ENCODE measurements at regions not wholly inside any gene's neighbourhood (a gene's known extent, or its start where the extent isn't known, plus 50 kb on each side); places are given as distances from the start of the nearest gene placed in this dataset.

- ATAC-seq (no peak), DNase-seq (no peak)
- H3K4me1 Mint-ChIP-seq (ENCODE audit: low read depth): no peaks in the 10 kb centered on the region
- no peaks in the 10 kb centered on the region for H3K9me3 Mint-ChIP-seq
- no peak overlapping the region for H3K4me3 Mint-ChIP-seq
- H3K36me3 Mint-ChIP-seq (ENCODE audit: insufficient read depth): no peaks in the 10 kb centered on the region
- H3K27me3 Mint-ChIP-seq (ENCODE audit: low read depth): peaks cover 4% of the 10 kb centered on the region
Observed at GRCh38 chr11:11020747-11021149, 162.9 kb upstream of the ZBED5 start.

- peaks cover 4% of the 10 kb centered on the region for H3K27me3 Mint-ChIP-seq (ENCODE audit: low read depth)
- no peaks in the 10 kb centered on the region for H3K36me3 Mint-ChIP-seq (ENCODE audit: insufficient read depth)
- DNase-seq (no peak), ATAC-seq (no peak)
- H3K4me3 Mint-ChIP-seq: no peak overlapping the region
- H3K4me1 Mint-ChIP-seq (ENCODE audit: low read depth): no peaks in the 10 kb centered on the region
- no peaks in the 10 kb centered on the region for H3K9me3 Mint-ChIP-seq
Observed at GRCh38 chr11:11020219-11020726, 162.4 kb upstream of the ZBED5 start.

GRCh38 chr11:11016943-11017342, 159.1 kb upstream of the ZBED5 start:
- H3K4me3 Mint-ChIP-seq: no peak overlapping the region
- H3K27me3 Mint-ChIP-seq (ENCODE audit: low read depth): no peaks in the 10 kb centered on the region
- H3K4me1 Mint-ChIP-seq (ENCODE audit: low read depth): no peaks in the 10 kb centered on the region
- ATAC-seq (no peak), DNase-seq (no peak)
- no peaks in the 10 kb centered on the region for H3K9me3 Mint-ChIP-seq
- no peaks in the 10 kb centered on the region for H3K36me3 Mint-ChIP-seq (ENCODE audit: insufficient read depth)

GRCh38 chr11:11016068-11016467, 158.2 kb upstream of the ZBED5 start:
- Mint-ChIP-seq H3K4me1 (ENCODE audit: low read depth) (no peaks in the 10 kb centered on the region), H3K27me3 (ENCODE audit: low read depth) (peaks cover 1% of the 10 kb centered on the region), H3K9me3 (no peaks in the 10 kb centered on the region), H3K36me3 (ENCODE audit: insufficient read depth) (no peaks in the 10 kb centered on the region), H3K4me3 (no peak overlapping the region)
- ATAC-seq (peak; percentile 56 to 65), DNase-seq (no peak)

- ATAC-seq: no peak
- Mint-ChIP-seq H3K4me1 (ENCODE audit: low read depth) (no peaks in the 10 kb centered on the region), H3K36me3 (ENCODE audit: insufficient read depth) (no peaks in the 10 kb centered on the region), H3K27me3 (ENCODE audit: low read depth) (peaks cover 27% of the 10 kb centered on the region), H3K9me3 (no peaks in the 10 kb centered on the region), H3K4me3 (no peak overlapping the region)
- DNase-seq: no peak
Observed at GRCh38 chr11:11011617-11012016, 153.8 kb upstream of the ZBED5 start.

- Mint-ChIP-seq H3K4me1 (ENCODE audit: low read depth) (no peaks in the 10 kb centered on the region), H3K9me3 (no peaks in the 10 kb centered on the region), H3K27me3 (ENCODE audit: low read depth) (peaks cover 27% of the 10 kb centered on the region), H3K36me3 (ENCODE audit: insufficient read depth) (no peaks in the 10 kb centered on the region), H3K4me3 (no peak overlapping the region)
- ATAC-seq: no peak
- no peak for DNase-seq
Observed at GRCh38 chr11:11010624-11011127, 152.8 kb upstream of the ZBED5 start.

- H3K4me1 Mint-ChIP-seq (ENCODE audit: low read depth): no peaks in the 10 kb centered on the region
Observed at GRCh38 chr11:11009179-11009578, 151.3 kb upstream of the ZBED5 start.

GRCh38 chr11:11004069-11004468, 146.2 kb upstream of the ZBED5 start:
- H3K4me3 Mint-ChIP-seq: no peak overlapping the region
- H3K36me3 Mint-ChIP-seq (ENCODE audit: insufficient read depth): no peaks in the 10 kb centered on the region
- ATAC-seq (no peak), DNase-seq (no peak)
- H3K27me3 Mint-ChIP-seq (ENCODE audit: low read depth): peaks cover 46% of the 10 kb centered on the region
- H3K9me3 Mint-ChIP-seq: no peaks in the 10 kb centered on the region
- H3K4me1 Mint-ChIP-seq (ENCODE audit: low read depth): no peaks in the 10 kb centered on the region

More at GRCh38 chr11:11009179-11009578, 151.3 kb upstream of the ZBED5 start:
- H3K36me3 Mint-ChIP-seq (ENCODE audit: insufficient read depth): no peaks in the 10 kb centered on the region
- DNase-seq (no peak), ATAC-seq (no peak)
- peaks cover 32% of the 10 kb centered on the region for H3K27me3 Mint-ChIP-seq (ENCODE audit: low read depth)
- no peak overlapping the region for H3K4me3 Mint-ChIP-seq
- no peaks in the 10 kb centered on the region for H3K9me3 Mint-ChIP-seq

GRCh38 chr11:11003226-11003625, 145.4 kb upstream of the ZBED5 start:
- no peaks in the 10 kb centered on the region for H3K9me3 Mint-ChIP-seq

GRCh38 chr11:11000579-11001283, 142.9 kb upstream of the ZBED5 start:
- ATAC-seq (no peak), DNase-seq (no peak)
- H3K9me3 Mint-ChIP-seq: no peaks in the 10 kb centered on the region
- H3K4me3 Mint-ChIP-seq: no peak overlapping the region
- no peaks in the 10 kb centered on the region for H3K4me1 Mint-ChIP-seq (ENCODE audit: low read depth)
- no peaks in the 10 kb centered on the region for H3K36me3 Mint-ChIP-seq (ENCODE audit: insufficient read depth)
- H3K27me3 Mint-ChIP-seq (ENCODE audit: low read depth): peaks cover 44% of the 10 kb centered on the region

More at GRCh38 chr11:11003226-11003625, 145.4 kb upstream of the ZBED5 start:
- Mint-ChIP-seq H3K4me3 (no peak overlapping the region), H3K4me1 (ENCODE audit: low read depth) (no peaks in the 10 kb centered on the region), H3K36me3 (ENCODE audit: insufficient read depth) (no peaks in the 10 kb centered on the region), H3K27me3 (ENCODE audit: low read depth) (peaks cover 45% of the 10 kb centered on the region)
- no peak for ATAC-seq
- no peak for DNase-seq

GRCh38 chr11:10998674-10999073, 140.8 kb upstream of the ZBED5 start:
- no peaks in the 10 kb centered on the region for H3K36me3 Mint-ChIP-seq (ENCODE audit: insufficient read depth)
- H3K9me3 Mint-ChIP-seq: no peaks in the 10 kb centered on the region
- ATAC-seq (no peak), DNase-seq (no peak)
- no peak overlapping the region for H3K4me3 Mint-ChIP-seq
- peaks cover 39% of the 10 kb centered on the region for H3K27me3 Mint-ChIP-seq (ENCODE audit: low read depth)
- H3K4me1 Mint-ChIP-seq (ENCODE audit: low read depth): no peaks in the 10 kb centered on the region

- peaks cover 26% of the 10 kb centered on the region for H3K27me3 Mint-ChIP-seq (ENCODE audit: low read depth)
- DNase-seq (no peak), ATAC-seq (no peak)
- no peaks in the 10 kb centered on the region for H3K4me1 Mint-ChIP-seq (ENCODE audit: low read depth)
- H3K4me3 Mint-ChIP-seq: no peak overlapping the region
- no peaks in the 10 kb centered on the region for H3K36me3 Mint-ChIP-seq (ENCODE audit: insufficient read depth)
- no peaks in the 10 kb centered on the region for H3K9me3 Mint-ChIP-seq
Observed at GRCh38 chr11:10996678-10997077, 138.8 kb upstream of the ZBED5 start.

GRCh38 chr11:10993640-10994039, 135.8 kb upstream of the ZBED5 start:
- Mint-ChIP-seq H3K36me3 (ENCODE audit: insufficient read depth) (no peaks in the 10 kb centered on the region), H3K4me1 (ENCODE audit: low read depth) (no peaks in the 10 kb centered on the region), H3K4me3 (no peak overlapping the region), H3K27me3 (ENCODE audit: low read depth) (peaks cover 7% of the 10 kb centered on the region), H3K9me3 (no peaks in the 10 kb centered on the region)
- ATAC-seq (no peak), DNase-seq (no peak)

- H3K36me3 Mint-ChIP-seq (ENCODE audit: insufficient read depth): no peaks in the 10 kb centered on the region
- H3K4me3 Mint-ChIP-seq: no peak overlapping the region
- no peak for ATAC-seq
- peaks cover 7% of the 10 kb centered on the region for H3K27me3 Mint-ChIP-seq (ENCODE audit: low read depth)
- H3K4me1 Mint-ChIP-seq (ENCODE audit: low read depth): no peaks in the 10 kb centered on the region
- DNase-seq: no peak
- H3K9me3 Mint-ChIP-seq: no peaks in the 10 kb centered on the region
Observed at GRCh38 chr11:10993186-10993585, 135.3 kb upstream of the ZBED5 start.

- H3K4me3 Mint-ChIP-seq: no peak overlapping the region
- DNase-seq (no peak), ATAC-seq (no peak)
- no peaks in the 10 kb centered on the region for H3K4me1 Mint-ChIP-seq (ENCODE audit: low read depth)
- H3K27me3 Mint-ChIP-seq (ENCODE audit: low read depth): peaks cover 2% of the 10 kb centered on the region
- no peaks in the 10 kb centered on the region for H3K36me3 Mint-ChIP-seq (ENCODE audit: insufficient read depth)
- no peaks in the 10 kb centered on the region for H3K9me3 Mint-ChIP-seq
Observed at GRCh38 chr11:10991393-10991792, 133.5 kb upstream of the ZBED5 start.
